ENCODE measurements at regions not wholly inside any gene's neighbourhood (a gene's known extent, or its start where the extent isn't known, plus 50 kb on each side); places are given as distances from the start of the nearest gene placed in this dataset.

DNA sequence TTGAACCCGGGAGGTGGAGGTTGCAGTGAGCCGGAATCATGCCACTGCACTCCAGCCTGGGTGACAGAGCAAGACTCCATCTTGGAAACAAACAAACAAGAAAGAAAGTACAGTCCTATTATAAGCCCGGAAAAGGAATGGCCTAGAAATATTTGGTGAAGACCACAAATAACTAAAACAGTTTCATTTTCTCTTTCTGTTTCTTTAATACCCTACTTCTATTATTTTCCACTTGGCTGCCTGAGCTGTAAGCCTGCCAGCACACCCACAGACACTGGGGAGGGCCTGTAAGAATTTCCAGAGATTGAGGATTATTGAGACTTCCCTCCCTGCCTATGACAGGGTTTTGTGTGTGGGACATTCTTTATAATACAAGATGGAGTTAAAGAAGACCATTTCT, 188.0 kb upstream of the DCC start:
- TF ChIP-seq POLR2A (IDR thresholded peaks at IDR 0.05) (no peak), POLR2AphosphoS5 (IDR thresholded peaks at IDR 0.05) (no peak)
- TF ChIP-seq, protein P1, sequence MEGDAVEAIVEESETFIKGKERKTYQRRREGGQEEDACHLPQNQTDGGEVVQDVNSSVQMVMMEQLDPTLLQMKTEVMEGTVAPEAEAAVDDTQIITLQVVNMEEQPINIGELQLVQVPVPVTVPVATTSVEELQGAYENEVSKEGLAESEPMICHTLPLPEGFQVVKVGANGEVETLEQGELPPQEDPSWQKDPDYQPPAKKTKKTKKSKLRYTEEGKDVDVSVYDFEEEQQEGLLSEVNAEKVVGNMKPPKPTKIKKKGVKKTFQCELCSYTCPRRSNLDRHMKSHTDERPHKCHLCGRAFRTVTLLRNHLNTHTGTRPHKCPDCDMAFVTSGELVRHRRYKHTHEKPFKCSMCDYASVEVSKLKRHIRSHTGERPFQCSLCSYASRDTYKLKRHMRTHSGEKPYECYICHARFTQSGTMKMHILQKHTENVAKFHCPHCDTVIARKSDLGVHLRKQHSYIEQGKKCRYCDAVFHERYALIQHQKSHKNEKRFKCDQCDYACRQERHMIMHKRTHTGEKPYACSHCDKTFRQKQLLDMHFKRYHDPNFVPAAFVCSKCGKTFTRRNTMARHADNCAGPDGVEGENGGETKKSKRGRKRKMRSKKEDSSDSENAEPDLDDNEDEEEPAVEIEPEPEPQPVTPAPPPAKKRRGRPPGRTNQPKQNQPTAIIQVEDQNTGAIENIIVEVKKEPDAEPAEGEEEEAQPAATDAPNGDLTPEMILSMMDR (IDR thresholded peaks at IDR 0.05): no peak
